IMR-90 (cell line): ENCODE measurements at regions not wholly inside any gene's neighbourhood (a gene's known extent, or its start where the extent isn't known, plus 50 kb on each side); places are given as distances from the start of the nearest gene placed in this dataset.

Experiments used
- ATAC-seq: fragments of 200-7000 bp; cut with Tn5 transposase; 2 replicates; pipeline ENCODE4 v1.9.1; 2020; ENCODE audit warnings: low read depth, mild to moderate bottlenecking, moderate library complexity
- BruUV-seq: library from RNA; stranded (reverse); fragments of 400-500 nt; replicated peaks from 2 replicates; lab custom pipeline; 2021; lab: Mats Ljungman, UMichigan
- CTCF ChIA-PET: fragments of 300-600 bp; formaldehyde crosslinking; extraction: SDS; loops from one replicate; lab custom pipeline; 2021; ENCODE audit warnings: antibody characterized with exemption; lab: Yijun Ruan, JAX
- POLR2A ChIA-PET: fragments of 300-600 bp; sonication (Branson Sonifier 250); formaldehyde crosslinking; loops from one replicate; lab custom pipeline; 2022; ENCODE audit warnings: antibody characterized with exemption; ENCODE audit not compliant: unreplicated experiment; lab: Charles Lee
- DNase-seq: peaks from one replicate; pipeline ENCODE4 v3.0.0; 2013
- H2AFZ ChIP-seq: replicated peaks from 2 replicates; pipeline ENCODE3; 2013; ENCODE audit warnings: low read length, mild to moderate bottlenecking; ENCODE audit not compliant: poor library complexity
- H2AK5ac ChIP-seq: 2 replicates; pipeline ENCODE4 v1.6.1; 2013; ENCODE audit warnings: low read depth, low read length, inconsistent platforms
- H2AK9ac ChIP-seq: replicated peaks from 2 replicates; pipeline ENCODE3; 2013; ENCODE audit warnings: mild to moderate bottlenecking, low read depth, low read length, moderate library complexity; ENCODE audit not compliant: poor library complexity
- H2BK120ac ChIP-seq: 2 replicates; pipeline ENCODE4 v1.6.1; 2013; ENCODE audit warnings: low read depth, low read length, inconsistent platforms
- H2BK15ac ChIP-seq: 3 replicates; pipeline ENCODE4 v1.6.1; 2013; ENCODE audit warnings: low read depth, low read length, inconsistent platforms
- H2BK20ac ChIP-seq: 2 replicates; pipeline ENCODE4 v1.6.1; 2013; ENCODE audit warnings: low read depth, mild to moderate bottlenecking, inconsistent platforms, low read length, moderate library complexity
- H2BK5ac ChIP-seq: 2 replicates; pipeline ENCODE4 v1.6.1; 2013; ENCODE audit warnings: mild to moderate bottlenecking, low read depth, low read length, inconsistent platforms; ENCODE audit not compliant: poor library complexity, severe bottlenecking
- H3K14ac ChIP-seq: replicated peaks from 2 replicates; pipeline ENCODE4 v1.6.1; 2013; ENCODE audit warnings: low read depth, low read length, inconsistent platforms
- H3K18ac ChIP-seq: 2 replicates; pipeline ENCODE4 v1.6.1; 2013; ENCODE audit warnings: low read depth, low read length, control low read depth
- H3K23ac ChIP-seq: 2 replicates; pipeline ENCODE4 v1.6.1; 2013; ENCODE audit warnings: low read depth, low read length, inconsistent platforms
- H3K27ac ChIP-seq: 2 replicates; pipeline ENCODE4 v1.5.1; 2013; ENCODE audit warnings: mild to moderate bottlenecking, control low read depth, low read length; ENCODE audit not compliant: insufficient read depth
- H3K27me3 ChIP-seq: 2 replicates; pipeline ENCODE4 v1.6.1; 2013; ENCODE audit warnings: low read length; ENCODE audit not compliant: control insufficient read depth, insufficient read depth
- H3K36me3 ChIP-seq: 2 replicates; pipeline ENCODE4 v1.6.1; 2013; ENCODE audit warnings: low read length, mixed read lengths; ENCODE audit not compliant: control insufficient read depth, insufficient read depth
- H3K4ac ChIP-seq: 2 replicates; pipeline ENCODE4 v1.6.1; 2013; ENCODE audit warnings: low read depth, low read length, inconsistent platforms
- H3K4me1 ChIP-seq: 2 replicates; pipeline ENCODE4 v1.6.1; 2013; ENCODE audit warnings: low read length, mixed read lengths; ENCODE audit not compliant: control insufficient read depth, insufficient read depth
- H3K4me2 ChIP-seq: 2 replicates; pipeline ENCODE4 v1.6.1; 2013; ENCODE audit warnings: low read depth, mild to moderate bottlenecking, control low read depth, low read length, moderate library complexity
- H3K4me3 ChIP-seq: 2 replicates; pipeline ENCODE4 v1.5.1; 2013; ENCODE audit warnings: low read depth, mild to moderate bottlenecking, control low read depth, low read length, moderate library complexity; ENCODE audit not compliant: insufficient read depth
- H3K56ac ChIP-seq: 2 replicates; pipeline ENCODE4 v1.6.1; 2013; ENCODE audit warnings: low read length, inconsistent platforms; ENCODE audit not compliant: insufficient read depth; ENCODE audit errors: extremely low read depth
- H3K79me1 ChIP-seq, 2 experiments: 2 replicates each; pipeline ENCODE4 v1.6.1; 2013; ENCODE audit warnings: low read length in 2 of 2, inconsistent platforms in 1 of 2, low read depth in 1 of 2
- H3K9ac ChIP-seq: 2 replicates; pipeline ENCODE4 v1.6.1; 2013; ENCODE audit warnings: low read depth, low read length, control low read depth
- H3K9me1 ChIP-seq: 2 replicates; pipeline ENCODE4 v1.6.1; 2013; ENCODE audit warnings: low read length, inconsistent platforms; ENCODE audit not compliant: insufficient read depth
- H3K9me3 ChIP-seq: 2 replicates; pipeline ENCODE4 v1.6.1; 2013; ENCODE audit warnings: low read length; ENCODE audit not compliant: control insufficient read depth, insufficient read depth
- H4K20me1 ChIP-seq: 2 replicates; pipeline ENCODE4 v1.6.1; 2013; ENCODE audit warnings: low read length, inconsistent platforms; ENCODE audit not compliant: insufficient read depth
- H4K5ac ChIP-seq: 2 replicates; pipeline ENCODE4 v1.6.1; 2013; ENCODE audit warnings: mild to moderate bottlenecking, low read depth, low read length, control low read depth
- H4K8ac ChIP-seq, 2 experiments: 2 replicates each; pipeline ENCODE4 v1.6.1; 2013; ENCODE audit warnings: low read depth in 2 of 2, low read length in 2 of 2, control low read depth in 1 of 2, inconsistent platforms in 1 of 2
- H4K91ac ChIP-seq: 2 replicates; pipeline ENCODE4 v1.6.1; 2013; ENCODE audit warnings: low read depth, low read length, inconsistent platforms; ENCODE audit not compliant: insufficient read depth
- FOS ChIP-seq: fragments of 150-350 bp; IDR thresholded peaks from 2 replicates; pipeline ENCODE4 v1.6.1; 2016; ENCODE audit warnings: low read depth, low read length
- MAZ ChIP-seq: IDR thresholded peaks from 2 replicates; pipeline ENCODE4 v1.6.1; 2012; ENCODE audit warnings: low read depth, mild to moderate bottlenecking, low read length, improper control_type of control experiment, moderate library complexity, borderline replicate concordance
- POLR2A ChIP-seq: IDR thresholded peaks from 2 replicates; pipeline ENCODE4 v1.6.1; 2012; ENCODE audit warnings: mild to moderate bottlenecking, low read depth, low read length
- RAD21 ChIP-seq: IDR thresholded peaks from 2 replicates; pipeline ENCODE4 v1.6.1; 2012; ENCODE audit warnings: low read length, improper control_type of control experiment
- WGBS, 2 experiments: methylation state at CpG; one replicate each; pipeline versions ENCODE4 v1.1.5 to v1.1.7; 2013; ENCODE audit warnings: missing lambda C conversion rate in 2 of 2; ENCODE audit not compliant: insufficient read length in 1 of 2; ENCODE audit errors: extremely low coverage in 2 of 2; 5-methylcytosine and 5-hydroxymethylcytosine counted together
- dilution Hi-C: fragments of 300-500 bp; cut with HindIII; formaldehyde crosslinking; loops from one replicate; pipeline ENCODE4 v1.14.3; 2018; ENCODE audit warnings: low sequenced_read_pairs; ENCODE audit not compliant: unreplicated experiment
- in situ Hi-C: fragments of 300-500 bp; cut with MboI; formaldehyde crosslinking; loops from 3 replicates; pipeline ENCODE4 v1.14.3; 2019; ENCODE audit warnings: low sequenced_read_pairs, inconsistent platforms, mixed read lengths
- intact Hi-C: fragments of 100-400 bp; cut with micrococcal nuclease; formaldehyde crosslinking; loops from 2 replicates; pipeline ENCODE4 v1.10.0; 2022
- TF ChIP-seq, protein P1 (sequence below): conservative IDR thresholded peaks from 2 replicates; pipeline ENCODE4 v1.5.1; 2012; ENCODE audit warnings: mild to moderate bottlenecking, low read depth, low read length, improper control_type of control experiment

DNA sequence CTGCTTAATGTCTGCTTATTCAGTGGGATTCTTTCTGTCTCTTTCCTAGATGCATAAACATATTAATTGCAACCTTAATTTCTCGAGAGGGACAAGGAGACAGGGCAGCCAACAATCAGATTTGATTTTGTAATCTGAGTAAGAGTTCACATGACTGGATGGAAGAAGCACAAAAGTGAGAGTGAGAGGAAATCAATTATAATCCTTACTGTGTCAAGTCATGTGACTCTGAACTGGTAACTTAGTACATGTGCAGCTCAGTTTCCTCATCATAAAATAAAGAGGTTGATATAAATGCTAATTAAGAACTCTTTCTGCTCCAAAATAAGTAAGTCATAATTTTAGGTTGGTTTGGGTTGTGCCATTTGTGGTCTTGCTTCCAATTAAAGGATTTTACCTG, 439.5 kb downstream of the AMY1C start:
- H4K91ac ChIP-seq, result no peak overlapping the region
- H3K4me2 ChIP-seq, result no peak overlapping the region
- ATAC-seq, result no peak
- H3K36me3 ChIP-seq, result no peaks in the 10 kb centered on the region
- intact Hi-C loops, result no loop called here
- no peak overlapping the region for H3K4me3 ChIP-seq
- no peak overlapping the region for H4K8ac ChIP-seq
- H3K9me3 ChIP-seq, result peaks cover 2% of the 10 kb centered on the region; the same call in 1 of the 2 replicates
- no peak overlapping the region for H3K56ac ChIP-seq
- H2BK20ac ChIP-seq, result no peak overlapping the region
- H4K5ac ChIP-seq, result no peak overlapping the region
- in situ Hi-C loops, result no loop called here
- ChIA-PET POLR2A (no interaction called here), CTCF (no interaction called here)
- H3K27ac ChIP-seq, result no peak overlapping the region
- H3K27me3 ChIP-seq, result no peaks in the 10 kb centered on the region
- BruUV-seq, result no TSS peak
- no peak overlapping the region for H3K14ac ChIP-seq
- WGBS, 2 experiments, result no CpG with 5 or more reads among the region's 1 CpG
- no peak overlapping the region for H3K9ac ChIP-seq
- H2BK120ac ChIP-seq, result no peak overlapping the region
- no peaks in the 10 kb centered on the region for H4K20me1 ChIP-seq
- no peak overlapping the region for H3K23ac ChIP-seq
- H3K4me1 ChIP-seq, result no peaks in the 10 kb centered on the region
- no peak overlapping the region for H3K18ac ChIP-seq
- no peak overlapping the region for H2BK5ac ChIP-seq
- TF ChIP-seq MAZ (no peak), RAD21 (no peak), FOS (no peak), POLR2A (no peak)
- TF ChIP-seq, protein P1, sequence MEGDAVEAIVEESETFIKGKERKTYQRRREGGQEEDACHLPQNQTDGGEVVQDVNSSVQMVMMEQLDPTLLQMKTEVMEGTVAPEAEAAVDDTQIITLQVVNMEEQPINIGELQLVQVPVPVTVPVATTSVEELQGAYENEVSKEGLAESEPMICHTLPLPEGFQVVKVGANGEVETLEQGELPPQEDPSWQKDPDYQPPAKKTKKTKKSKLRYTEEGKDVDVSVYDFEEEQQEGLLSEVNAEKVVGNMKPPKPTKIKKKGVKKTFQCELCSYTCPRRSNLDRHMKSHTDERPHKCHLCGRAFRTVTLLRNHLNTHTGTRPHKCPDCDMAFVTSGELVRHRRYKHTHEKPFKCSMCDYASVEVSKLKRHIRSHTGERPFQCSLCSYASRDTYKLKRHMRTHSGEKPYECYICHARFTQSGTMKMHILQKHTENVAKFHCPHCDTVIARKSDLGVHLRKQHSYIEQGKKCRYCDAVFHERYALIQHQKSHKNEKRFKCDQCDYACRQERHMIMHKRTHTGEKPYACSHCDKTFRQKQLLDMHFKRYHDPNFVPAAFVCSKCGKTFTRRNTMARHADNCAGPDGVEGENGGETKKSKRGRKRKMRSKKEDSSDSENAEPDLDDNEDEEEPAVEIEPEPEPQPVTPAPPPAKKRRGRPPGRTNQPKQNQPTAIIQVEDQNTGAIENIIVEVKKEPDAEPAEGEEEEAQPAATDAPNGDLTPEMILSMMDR, result no peak
- DNase-seq, result no peak
- H2AK9ac ChIP-seq, result no peak overlapping the region
- no peak overlapping the region for H2AK5ac ChIP-seq
- H3K9me1 ChIP-seq, result no peaks in the 10 kb centered on the region
- H3K79me1 ChIP-seq, result no peaks in the 10 kb centered on the region
- dilution Hi-C loops, result no loop called here
- H2AFZ ChIP-seq, result no peak overlapping the region
- H2BK15ac ChIP-seq, result no peak overlapping the region
- H3K4ac ChIP-seq, result no peak overlapping the region
